Esophagus squamous epithelium (tissue), 4 donors: ENCODE measurements at regions not wholly inside any gene's neighbourhood (a gene's known extent, or its start where the extent isn't known, plus 50 kb on each side); places are given as distances from the start of the nearest gene placed in this dataset.

ENCODE experiments used
- POLR2A ChIP-seq, 4 donors: fragments of 450-650 bp; IDR thresholded peaks; one replicate each; pipeline ENCODE4 v1.6.1; 2017; ENCODE audit warnings: antibody characterized with exemption in 4 of 4, mild to moderate bottlenecking in 4 of 4, moderate library complexity in 3 of 4
- TF ChIP-seq, protein P1 (sequence below), 6 experiments: fragments of 450-650 bp in 4 of 6; fragments of 200-600 bp in 2 of 6; sonication (generic) in 2 of 6; IDR thresholded peaks; one replicate each; pipeline ENCODE4 v1.5.1; 2016 to 2019; ENCODE audit warnings: antibody characterized with exemption in 6 of 6, mild to moderate bottlenecking in 4 of 6, moderate library complexity in 4 of 6

DNA sequence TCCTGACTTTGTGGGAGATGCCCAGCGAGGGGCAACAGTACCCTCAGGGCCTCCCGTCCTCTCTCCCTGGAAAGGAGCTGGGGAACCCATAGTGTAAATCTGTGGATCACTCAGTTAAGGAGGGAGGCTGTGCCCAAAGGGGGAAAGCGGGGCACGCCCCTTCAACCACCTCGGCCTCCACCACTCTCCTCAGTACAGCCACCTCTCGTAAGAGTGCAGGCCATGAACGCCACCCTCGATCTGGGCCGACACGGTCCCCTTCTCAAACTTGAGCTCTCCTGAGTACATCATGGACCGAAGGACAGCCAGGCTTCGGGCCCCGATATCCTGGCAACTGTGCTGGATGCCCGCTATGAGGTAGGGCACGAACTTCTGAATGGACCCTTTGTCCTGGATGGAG, 221.8 kb upstream of the ATP6AP2 start:
- TF ChIP-seq, protein P1, sequence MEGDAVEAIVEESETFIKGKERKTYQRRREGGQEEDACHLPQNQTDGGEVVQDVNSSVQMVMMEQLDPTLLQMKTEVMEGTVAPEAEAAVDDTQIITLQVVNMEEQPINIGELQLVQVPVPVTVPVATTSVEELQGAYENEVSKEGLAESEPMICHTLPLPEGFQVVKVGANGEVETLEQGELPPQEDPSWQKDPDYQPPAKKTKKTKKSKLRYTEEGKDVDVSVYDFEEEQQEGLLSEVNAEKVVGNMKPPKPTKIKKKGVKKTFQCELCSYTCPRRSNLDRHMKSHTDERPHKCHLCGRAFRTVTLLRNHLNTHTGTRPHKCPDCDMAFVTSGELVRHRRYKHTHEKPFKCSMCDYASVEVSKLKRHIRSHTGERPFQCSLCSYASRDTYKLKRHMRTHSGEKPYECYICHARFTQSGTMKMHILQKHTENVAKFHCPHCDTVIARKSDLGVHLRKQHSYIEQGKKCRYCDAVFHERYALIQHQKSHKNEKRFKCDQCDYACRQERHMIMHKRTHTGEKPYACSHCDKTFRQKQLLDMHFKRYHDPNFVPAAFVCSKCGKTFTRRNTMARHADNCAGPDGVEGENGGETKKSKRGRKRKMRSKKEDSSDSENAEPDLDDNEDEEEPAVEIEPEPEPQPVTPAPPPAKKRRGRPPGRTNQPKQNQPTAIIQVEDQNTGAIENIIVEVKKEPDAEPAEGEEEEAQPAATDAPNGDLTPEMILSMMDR (IDR thresholded peaks at IDR 0.05) = no peak
- TF ChIP-seq POLR2A (IDR thresholded peaks at IDR 0.05) = no peak
